ENCODE measurements at regions not wholly inside any gene's neighbourhood (a gene's known extent, or its start where the extent isn't known, plus 50 kb on each side); places are given as distances from the start of the nearest gene placed in this dataset.
A peak's percentile ranks its signal among the peaks of the same experiment; 100 is the strongest.

- ChIA-PET POLR2A (interaction anchor here (0.6 kb wide), 1 partner anchor 27 kb away, joined by 3 read pairs; no protein-coding TSS in a partner anchor), CTCF (no interaction called here)
- Mint-ChIP-seq H3K9me3 (peaks cover 4 to 20% (median 7%) of the 10 kb centered on the region in 11 donors), H3K4me3 (no peak overlapping the region), H3K27ac (no peak overlapping the region), H3K27me3 (peaks cover 0 to 34% (median 7%) of the 10 kb centered on the region in 5 donors), H3K4me1 (no peaks in the 10 kb centered on the region), H3K36me3 (peaks cover 0 to 2% (median 0%) of the 10 kb centered on the region in 5 donors)
- intact Hi-C loops (cut with micrococcal nuclease) = no loop called here
- Histone ChIP-seq H3K27ac (ENCODE audit: low read depth, low read length) (no peak overlapping the region), H3K36me3 (ENCODE audit: control insufficient read depth in 2 of 3, insufficient read depth in 3 of 3, low read length in 3 of 3) (no peaks in the 10 kb centered on the region), H3K4me1 (ENCODE audit: control insufficient read depth in 2 of 2, insufficient read depth in 2 of 2, low read length in 2 of 2) (no peaks in the 10 kb centered on the region), H3K27me3 (ENCODE audit: control insufficient read depth in 2 of 2, insufficient read depth in 2 of 2, low read length in 2 of 2) (no peaks in the 10 kb centered on the region), H3K9me3 (ENCODE audit: control insufficient read depth in 2 of 3, low read length in 3 of 3) (peaks cover 0 to 3% (median 0%) of the 10 kb centered on the region in 3 experiments), H3K4me3 (ENCODE audit: low read length) (no peak overlapping the region)
- no peak for ATAC-seq
- DNase-seq = no peak
Observed at GRCh38 chr15:98051734-98052133, 91.2 kb downstream of the ARRDC4 start.

DNA sequence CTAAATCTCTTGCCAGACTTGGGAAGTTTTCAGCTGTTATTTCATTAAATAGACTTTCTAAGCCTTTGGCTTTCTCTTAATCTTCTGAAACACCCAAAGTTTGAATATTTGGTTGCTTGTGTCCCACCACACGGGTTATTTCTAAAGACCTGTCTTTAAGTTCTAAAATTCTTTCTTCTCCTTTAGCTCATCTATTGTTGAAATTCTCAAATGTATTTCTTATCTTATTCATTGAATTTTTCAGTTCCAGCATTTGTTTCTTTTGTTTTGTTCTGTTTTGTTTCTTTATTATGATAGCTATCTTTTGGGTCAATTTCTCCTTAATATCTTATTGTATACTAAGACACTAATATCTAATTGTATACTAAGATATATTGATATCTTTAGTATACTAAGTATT lies 97.0 kb downstream of the ARRDC4 start:
- Histone ChIP-seq H3K4me3 (ENCODE audit: low read length) (no peak overlapping the region), H3K27ac (ENCODE audit: low read depth, low read length) (no peak overlapping the region), H3K36me3 (ENCODE audit: control insufficient read depth in 2 of 3, insufficient read depth in 3 of 3, low read length in 3 of 3) (no peaks in the 10 kb centered on the region), H3K27me3 (ENCODE audit: control insufficient read depth in 2 of 2, insufficient read depth in 2 of 2, low read length in 2 of 2) (no peaks in the 10 kb centered on the region), H3K4me1 (ENCODE audit: control insufficient read depth in 2 of 2, insufficient read depth in 2 of 2, low read length in 2 of 2) (no peaks in the 10 kb centered on the region), H3K9me3 (ENCODE audit: control insufficient read depth in 2 of 3, low read length in 3 of 3) (peaks cover 0 to 7% (median 0%) of the 10 kb centered on the region in 3 experiments)
- ATAC-seq (no peak), DNase-seq (no peak)
- POLR2A ChIA-PET = no interaction called here
- Mint-ChIP-seq H3K27ac (no peak overlapping the region), H3K27me3 (peaks cover 0 to 35% (median 15%) of the 10 kb centered on the region in 5 donors), H3K4me3 (no peak overlapping the region), H3K36me3 (peaks cover 0 to 5% (median 0%) of the 10 kb centered on the region in 5 donors), H3K9me3 (peaks cover 9 to 51% (median 33%) of the 10 kb centered on the region in 11 donors), H3K4me1 (no peaks in the 10 kb centered on the region)
- CTCF ChIA-PET = no interaction called here
- intact Hi-C loops (cut with micrococcal nuclease) = no loop called here

- DNase-seq = no peak
- no peak overlapping the region for H3K27ac ChIP-seq (ENCODE audit: low read depth, low read length)
- ChIA-PET CTCF (no interaction called here), POLR2A (no interaction called here)
- H3K9me3 ChIP-seq (ENCODE audit: control insufficient read depth in 2 of 3, low read length in 3 of 3) = no peaks in the 10 kb centered on the region
- H3K4me3 ChIP-seq (ENCODE audit: low read length) = no peak overlapping the region
- Mint-ChIP-seq H3K27ac (no peak overlapping the region), H3K4me3 (no peak overlapping the region), H3K9me3 (peaks cover 4 to 29% (median 19%) of the 10 kb centered on the region in 11 donors), H3K27me3 (peaks cover 0 to 37% (median 14%) of the 10 kb centered on the region in 5 donors), H3K36me3 (no peaks in the 10 kb centered on the region), H3K4me1 (peaks cover 0 to 2% (median 0%) of the 10 kb centered on the region in 7 donors)
- no peaks in the 10 kb centered on the region for H3K27me3 ChIP-seq (ENCODE audit: control insufficient read depth in 2 of 2, insufficient read depth in 2 of 2, low read length in 2 of 2)
- no peak for ATAC-seq
- no peaks in the 10 kb centered on the region for H3K4me1 ChIP-seq (ENCODE audit: control insufficient read depth in 2 of 2, insufficient read depth in 2 of 2, low read length in 2 of 2)
- intact Hi-C loops (cut with micrococcal nuclease) = no loop called here
- H3K36me3 ChIP-seq (ENCODE audit: control insufficient read depth in 2 of 3, insufficient read depth in 3 of 3, low read length in 3 of 3) = no peaks in the 10 kb centered on the region
Observed at GRCh38 chr15:98062869-98063268, 102.4 kb downstream of the ARRDC4 start.

- Mint-ChIP-seq H3K4me1 (peaks cover 0 to 2% (median 0%) of the 10 kb centered on the region in 7 donors), H3K27me3 (peaks cover 0 to 37% (median 14%) of the 10 kb centered on the region in 5 donors), H3K27ac (no peak overlapping the region), H3K36me3 (no peaks in the 10 kb centered on the region), H3K9me3 (peaks cover 4 to 25% (median 14%) of the 10 kb centered on the region in 11 donors), H3K4me3 (no peak overlapping the region)
- Histone ChIP-seq H3K27me3 (ENCODE audit: control insufficient read depth in 2 of 2, insufficient read depth in 2 of 2, low read length in 2 of 2) (no peaks in the 10 kb centered on the region), H3K36me3 (ENCODE audit: control insufficient read depth in 2 of 3, insufficient read depth in 3 of 3, low read length in 3 of 3) (no peaks in the 10 kb centered on the region), H3K4me1 (ENCODE audit: control insufficient read depth in 2 of 2, insufficient read depth in 2 of 2, low read length in 2 of 2) (no peaks in the 10 kb centered on the region), H3K9me3 (ENCODE audit: control insufficient read depth in 2 of 3, low read length in 3 of 3) (no peaks in the 10 kb centered on the region), H3K27ac (ENCODE audit: low read depth, low read length) (no peak overlapping the region), H3K4me3 (ENCODE audit: low read length) (no peak overlapping the region)
- ATAC-seq (no peak), DNase-seq (no peak)
- intact Hi-C loops (cut with micrococcal nuclease) = no loop called here
- CTCF ChIA-PET = no interaction called here
- POLR2A ChIA-PET = no interaction called here
Observed at GRCh38 chr15:98063315-98063714, 102.8 kb downstream of the ARRDC4 start.

DNA sequence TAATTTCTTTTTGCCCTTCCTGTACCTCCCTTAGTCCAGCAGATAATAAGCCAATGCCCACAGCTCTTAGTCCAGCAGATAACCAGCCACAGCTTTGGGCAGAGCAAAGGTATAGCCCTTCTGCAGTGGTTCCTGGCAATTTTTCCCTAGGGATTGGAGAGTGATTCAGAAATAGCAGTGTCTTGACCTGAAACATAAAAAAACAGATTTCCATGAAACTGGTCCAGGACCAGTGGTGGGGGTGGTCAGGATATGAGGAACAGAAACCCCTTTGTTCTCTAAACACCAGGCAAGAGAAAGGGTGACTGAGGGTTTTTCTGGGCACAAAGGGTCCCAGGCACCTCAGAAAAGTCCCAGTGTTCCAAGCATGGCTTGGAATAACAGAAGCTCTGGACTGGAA lies 103.4 kb downstream of the ARRDC4 start:
- no peaks in the 10 kb centered on the region for H3K9me3 ChIP-seq (ENCODE audit: control insufficient read depth in 2 of 3, low read length in 3 of 3)
- intact Hi-C loops (cut with micrococcal nuclease) = no loop called here
- no peaks in the 10 kb centered on the region for H3K36me3 ChIP-seq (ENCODE audit: control insufficient read depth in 2 of 3, insufficient read depth in 3 of 3, low read length in 3 of 3)
- no peaks in the 10 kb centered on the region for H3K36me3 Mint-ChIP-seq
- H3K4me1 ChIP-seq (ENCODE audit: control insufficient read depth in 2 of 2, insufficient read depth in 2 of 2, low read length in 2 of 2) = no peaks in the 10 kb centered on the region
- H3K27me3 Mint-ChIP-seq = peaks cover 0 to 37% (median 14%) of the 10 kb centered on the region in 5 donors
- H3K27ac Mint-ChIP-seq = no peak overlapping the region
- H3K4me1 Mint-ChIP-seq = peaks cover 0 to 2% (median 0%) of the 10 kb centered on the region in 7 donors
- H3K4me3 ChIP-seq (ENCODE audit: low read length) = no peak overlapping the region
- ATAC-seq (no peak), DNase-seq (no peak)
- ChIA-PET POLR2A (no interaction called here), CTCF (no interaction called here)
- no peaks in the 10 kb centered on the region for H3K27me3 ChIP-seq (ENCODE audit: control insufficient read depth in 2 of 2, insufficient read depth in 2 of 2, low read length in 2 of 2)
- H3K9me3 Mint-ChIP-seq = peaks cover 4 to 19% (median 11%) of the 10 kb centered on the region in 11 donors
- no peak overlapping the region for H3K4me3 Mint-ChIP-seq
- no peak overlapping the region for H3K27ac ChIP-seq (ENCODE audit: low read depth, low read length)

GRCh38 chr15:98067339-98067738 lies 106.8 kb downstream of the ARRDC4 start:
- H3K9me3 ChIP-seq (ENCODE audit: control insufficient read depth in 2 of 3, low read length in 3 of 3) = no peaks in the 10 kb centered on the region
- H3K27ac ChIP-seq (ENCODE audit: low read depth, low read length) = no peak overlapping the region
- intact Hi-C loops (cut with micrococcal nuclease) = no loop called here
- ChIA-PET CTCF (no interaction called here), POLR2A (no interaction called here)
- Mint-ChIP-seq H3K27me3 (peaks cover 2 to 21% (median 8%) of the 10 kb centered on the region in 5 donors), H3K9me3 (no peaks in the 10 kb centered on the region), H3K36me3 (no peaks in the 10 kb centered on the region), H3K4me3 (no peak overlapping the region), H3K27ac (no peak overlapping the region), H3K4me1 (peaks cover 0 to 2% (median 0%) of the 10 kb centered on the region in 7 donors)
- ATAC-seq (peak; percentile 26), DNase-seq (no peak)
- no peaks in the 10 kb centered on the region for H3K36me3 ChIP-seq (ENCODE audit: control insufficient read depth in 2 of 3, insufficient read depth in 3 of 3, low read length in 3 of 3)
- no peak overlapping the region for H3K4me3 ChIP-seq (ENCODE audit: low read length)
- no peaks in the 10 kb centered on the region for H3K27me3 ChIP-seq (ENCODE audit: control insufficient read depth in 2 of 2, insufficient read depth in 2 of 2, low read length in 2 of 2)
- H3K4me1 ChIP-seq (ENCODE audit: control insufficient read depth in 2 of 2, insufficient read depth in 2 of 2, low read length in 2 of 2) = no peaks in the 10 kb centered on the region

DNA sequence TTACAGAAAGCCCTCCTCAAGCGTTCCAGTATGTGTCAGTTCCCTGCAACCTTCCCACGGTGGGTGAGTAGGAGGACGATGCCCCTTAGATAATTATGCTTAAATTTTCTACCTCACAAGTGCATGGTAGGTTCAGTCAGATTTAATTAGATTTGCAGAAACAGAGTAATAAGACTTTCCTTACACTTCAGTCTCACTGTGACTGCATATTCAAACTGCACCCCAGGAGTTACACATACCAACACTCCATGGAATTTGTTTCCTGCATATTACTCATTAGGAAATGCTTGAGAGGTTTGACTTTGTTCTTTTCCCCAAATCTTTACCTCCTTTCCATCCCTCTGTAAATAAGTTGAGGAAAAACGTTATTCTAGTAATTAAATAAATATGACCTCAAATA lies 108.8 kb downstream of the ARRDC4 start:
- H3K36me3 Mint-ChIP-seq = no peaks in the 10 kb centered on the region
- DNase-seq (no peak), ATAC-seq (no peak)
- POLR2A ChIA-PET = no interaction called here
- no peaks in the 10 kb centered on the region for H3K36me3 ChIP-seq (ENCODE audit: control insufficient read depth in 2 of 3, insufficient read depth in 3 of 3, low read length in 3 of 3)
- H3K9me3 Mint-ChIP-seq = peaks cover 0 to 2% (median 0%) of the 10 kb centered on the region in 11 donors
- intact Hi-C loops (cut with micrococcal nuclease) = no loop called here
- no peaks in the 10 kb centered on the region for H3K27me3 ChIP-seq (ENCODE audit: control insufficient read depth in 2 of 2, insufficient read depth in 2 of 2, low read length in 2 of 2)
- H3K4me3 Mint-ChIP-seq = no peak overlapping the region
- CTCF ChIA-PET = no interaction called here
- no peaks in the 10 kb centered on the region for H3K4me1 Mint-ChIP-seq
- H3K4me3 ChIP-seq (ENCODE audit: low read length) = no peak overlapping the region
- H3K4me1 ChIP-seq (ENCODE audit: control insufficient read depth in 2 of 2, insufficient read depth in 2 of 2, low read length in 2 of 2) = no peaks in the 10 kb centered on the region
- H3K9me3 ChIP-seq (ENCODE audit: control insufficient read depth in 2 of 3, low read length in 3 of 3) = no peaks in the 10 kb centered on the region
- no peak overlapping the region for H3K27ac Mint-ChIP-seq
- no peak overlapping the region for H3K27ac ChIP-seq (ENCODE audit: low read depth, low read length)
- H3K27me3 Mint-ChIP-seq = peaks cover 0 to 7% (median 2%) of the 10 kb centered on the region in 5 donors
